G401.6 (cell line): ENCODE measurements at regions not wholly inside any gene's neighbourhood (a gene's known extent, or its start where the extent isn't known, plus 50 kb on each side); places are given as distances from the start of the nearest gene placed in this dataset.
"Not testable (repeated sequence)": the region's sequence is repeated elsewhere in the genome, so short reads cannot be mapped to it uniquely, and the experiment has no call there.

Experiments used
- FAIRE-seq: peaks from 2 replicates; lab custom pipeline; 2012; peaks lifted over from hg19 to GRCh38; lab: Jason Lieb, UNC

DNA sequence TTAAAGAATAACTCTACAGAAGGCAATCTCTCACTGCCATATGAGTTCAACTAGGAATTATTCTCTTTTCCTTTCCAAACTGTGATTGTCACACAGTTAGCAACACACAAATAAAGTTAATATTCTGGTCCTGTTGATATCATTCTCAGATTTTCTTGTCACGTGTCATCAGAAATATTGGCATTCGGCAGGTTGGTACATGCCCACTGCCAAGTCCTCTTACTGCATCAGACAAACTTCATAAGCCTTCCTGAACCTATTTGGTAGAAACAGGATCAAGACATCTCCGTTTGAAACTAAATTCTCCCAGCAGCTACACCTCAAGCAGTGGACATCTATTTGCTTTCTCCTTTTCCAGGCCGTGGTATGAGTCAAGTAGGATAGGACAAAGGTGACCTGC lies 177.9 kb upstream of the SOX2 start:
- no peak for FAIRE-seq

DNA sequence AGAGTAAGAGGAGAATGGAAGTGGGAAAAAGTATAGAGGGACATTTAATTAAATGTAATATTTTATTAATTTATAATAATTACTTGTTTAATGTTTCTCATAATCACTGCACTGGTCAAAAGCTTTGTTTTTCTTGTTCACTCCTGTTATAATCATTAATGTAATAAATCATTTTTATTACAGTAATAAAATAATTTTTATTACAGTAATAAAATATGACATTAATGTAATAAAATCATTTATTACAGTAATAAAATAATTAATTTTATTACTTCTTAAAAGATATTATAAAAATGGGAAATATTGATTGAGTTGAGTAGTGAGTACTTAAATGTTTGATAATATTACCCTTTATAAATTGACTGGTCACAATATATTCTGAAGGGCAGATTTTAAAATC lies 181.1 kb upstream of the SOX2 start:
- FAIRE-seq: peak; percentile 87

DNA sequence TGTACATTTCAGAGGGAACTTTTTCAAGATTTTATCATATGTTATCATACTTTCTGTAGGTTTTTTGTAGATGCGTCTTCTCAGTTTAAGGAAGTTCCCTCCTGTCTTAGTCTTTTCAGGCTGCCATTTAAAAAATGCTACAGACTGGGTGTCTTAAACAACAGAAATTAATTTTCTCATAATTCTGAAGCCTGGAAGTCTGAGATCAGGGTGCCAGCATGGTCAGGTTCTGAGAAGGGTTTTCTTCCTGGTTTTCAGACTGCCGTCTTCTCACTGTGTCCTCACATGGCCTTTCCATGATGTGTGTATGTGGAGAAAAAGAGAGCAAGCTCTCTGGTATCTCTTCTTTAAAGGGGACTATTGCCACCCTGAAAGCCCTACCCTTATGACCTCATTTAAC lies 189.9 kb upstream of the SOX2 start:
- no peak for FAIRE-seq

DNA sequence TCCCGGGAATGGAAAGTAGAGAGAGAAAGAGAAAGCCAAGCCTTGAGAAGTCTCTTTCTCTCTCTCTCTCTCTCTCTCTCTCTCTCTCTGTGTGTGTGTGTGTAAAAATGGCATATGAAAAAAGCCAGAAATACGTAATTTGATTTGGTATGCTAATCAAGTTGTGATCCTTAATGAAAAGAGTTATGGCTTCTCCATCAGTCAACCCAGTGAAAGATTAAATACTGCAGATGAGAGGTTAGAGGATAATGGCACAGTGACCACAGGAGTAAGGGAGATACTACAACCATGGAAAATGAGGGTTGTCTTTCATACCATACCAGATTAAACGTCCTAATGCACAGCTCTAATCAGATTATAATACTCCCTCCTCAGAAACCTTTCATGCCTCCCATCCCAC lies 193.5 kb upstream of the SOX2 start:
- no peak for FAIRE-seq

DNA sequence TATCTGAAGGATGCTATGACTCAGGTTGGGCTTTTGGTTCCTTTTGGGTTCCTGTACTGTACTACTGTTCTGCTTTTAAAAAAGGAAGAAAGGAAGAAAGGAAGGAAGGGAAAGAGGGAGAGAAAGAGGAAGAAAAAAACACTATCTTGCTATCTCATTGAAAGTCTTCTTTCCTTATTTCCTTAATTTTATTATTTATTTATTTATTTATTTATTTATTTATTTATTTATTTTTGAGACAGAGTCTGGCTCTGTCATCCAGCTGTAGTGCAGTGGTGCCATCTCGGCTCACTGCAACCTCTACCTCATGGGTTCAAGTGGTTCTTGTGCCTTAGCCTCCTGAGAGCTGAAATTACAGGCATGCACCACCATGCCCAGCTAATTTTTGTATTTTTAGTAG lies 198.9 kb upstream of the SOX2 start:
- no peak for FAIRE-seq

DNA sequence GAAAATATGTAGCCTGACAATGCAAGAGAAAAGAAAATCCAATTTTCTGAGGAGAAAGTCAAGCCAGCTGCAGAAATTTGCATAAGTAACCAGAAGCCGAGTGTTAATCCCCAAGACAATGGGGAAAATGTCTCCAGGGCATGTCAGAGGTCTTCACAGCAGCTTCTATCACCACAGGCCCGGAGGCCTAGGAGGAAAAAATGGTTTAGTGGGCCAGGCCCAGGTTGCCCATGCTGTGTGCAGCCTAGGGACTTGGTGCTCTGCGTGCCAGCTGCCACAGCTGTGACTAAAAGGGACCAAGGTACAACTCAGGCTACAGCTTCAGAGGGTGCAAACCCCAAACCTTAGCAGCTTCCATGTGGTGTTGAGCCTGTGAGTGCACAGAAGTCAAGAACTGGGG lies 201.2 kb upstream of the SOX2 start:
- FAIRE-seq: no peak

DNA sequence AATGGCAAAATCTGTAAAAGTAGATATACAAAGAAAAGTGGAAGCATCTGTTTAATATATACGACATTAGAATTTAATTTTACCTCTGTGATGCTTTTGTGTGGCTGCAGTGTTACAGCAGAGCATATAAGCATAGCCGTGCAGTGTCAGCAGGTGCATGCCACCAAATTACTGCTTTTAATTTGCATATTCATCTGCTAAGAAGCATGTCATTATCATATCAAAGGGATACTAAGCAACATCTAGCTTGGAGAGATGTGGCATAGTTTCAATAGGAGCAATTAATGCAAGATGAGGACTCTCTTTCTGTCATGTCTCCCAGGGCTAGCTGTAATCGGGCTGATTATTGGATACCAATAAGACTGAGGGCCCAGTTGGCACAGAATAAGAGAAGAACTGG lies 214.4 kb upstream of the SOX2 start:
- FAIRE-seq: no peak

DNA sequence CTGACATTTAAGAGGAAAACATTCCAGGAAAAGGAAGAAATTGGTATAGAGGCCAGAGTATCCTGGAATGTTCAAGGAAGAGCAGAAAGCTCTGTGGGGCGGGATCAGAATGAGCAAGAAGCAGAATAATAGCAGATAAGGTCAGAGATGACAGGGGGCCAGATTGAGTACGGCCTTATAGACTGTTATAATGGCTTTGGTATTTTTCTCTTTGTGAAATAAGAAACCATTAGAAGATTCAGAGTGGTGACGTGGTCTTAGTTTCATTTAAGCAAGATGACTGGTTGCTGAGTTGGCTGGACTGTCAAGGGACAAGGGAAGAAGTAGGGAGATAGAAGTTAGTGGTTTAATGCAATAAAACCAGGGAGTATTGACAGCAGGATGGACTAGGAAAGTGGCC lies 218.3 kb upstream of the SOX2 start:
- FAIRE-seq: no peak

DNA sequence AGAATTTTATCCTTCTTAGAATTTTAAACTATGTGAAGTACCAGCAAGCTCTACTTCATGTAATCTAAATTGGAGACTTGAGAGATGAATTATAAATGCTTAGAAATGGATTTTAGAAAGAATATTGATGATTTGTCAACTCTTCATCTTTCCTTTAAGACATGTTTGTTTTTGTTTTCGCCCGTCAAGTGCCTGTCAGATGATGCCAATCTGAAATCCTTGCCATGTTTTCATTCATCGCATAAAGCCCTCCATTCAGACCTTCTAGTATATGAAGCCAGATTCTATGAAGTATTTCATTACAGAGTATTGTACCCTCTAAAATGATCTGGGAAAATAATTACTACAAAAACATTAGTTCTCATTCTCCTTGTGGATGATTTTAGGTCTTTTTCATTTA lies 223.2 kb upstream of the SOX2 start:
- no peak for FAIRE-seq

DNA sequence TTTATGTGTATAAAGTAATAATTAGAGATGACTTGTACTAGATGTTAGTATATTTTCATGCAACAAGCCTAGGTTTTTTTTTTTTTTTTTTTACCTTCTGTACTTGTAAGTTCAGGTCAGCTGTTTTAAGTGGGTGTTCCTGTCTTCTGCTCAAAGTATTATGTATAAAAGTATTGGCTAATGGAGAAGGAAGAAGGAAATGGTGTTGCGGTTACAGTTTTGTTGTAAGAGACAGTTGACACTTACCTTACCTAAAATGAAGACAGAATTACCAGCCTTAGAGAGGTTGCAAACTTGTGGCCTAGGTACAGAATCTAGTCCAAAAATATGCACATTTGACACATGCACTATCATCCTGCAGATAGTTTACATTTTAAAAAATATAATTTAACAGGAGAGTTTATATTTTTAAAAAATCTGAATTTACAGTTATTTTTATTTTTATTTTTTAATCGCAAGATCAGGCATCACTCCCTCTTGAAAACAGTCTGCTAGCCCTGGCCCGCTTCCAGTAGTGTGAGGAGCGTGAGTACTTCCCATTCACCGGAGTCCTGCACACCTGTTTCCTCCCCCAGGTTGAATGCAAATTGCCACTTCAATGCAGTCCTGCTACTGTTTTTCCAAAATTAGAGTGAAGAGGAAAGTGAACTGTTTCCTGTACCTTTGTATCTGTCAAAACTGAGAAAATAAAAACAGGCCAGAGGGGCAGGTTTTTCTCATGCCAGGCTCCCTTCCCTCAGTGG lies 224.3 kb upstream of the SOX2 start:
- FAIRE-seq: no peak

DNA sequence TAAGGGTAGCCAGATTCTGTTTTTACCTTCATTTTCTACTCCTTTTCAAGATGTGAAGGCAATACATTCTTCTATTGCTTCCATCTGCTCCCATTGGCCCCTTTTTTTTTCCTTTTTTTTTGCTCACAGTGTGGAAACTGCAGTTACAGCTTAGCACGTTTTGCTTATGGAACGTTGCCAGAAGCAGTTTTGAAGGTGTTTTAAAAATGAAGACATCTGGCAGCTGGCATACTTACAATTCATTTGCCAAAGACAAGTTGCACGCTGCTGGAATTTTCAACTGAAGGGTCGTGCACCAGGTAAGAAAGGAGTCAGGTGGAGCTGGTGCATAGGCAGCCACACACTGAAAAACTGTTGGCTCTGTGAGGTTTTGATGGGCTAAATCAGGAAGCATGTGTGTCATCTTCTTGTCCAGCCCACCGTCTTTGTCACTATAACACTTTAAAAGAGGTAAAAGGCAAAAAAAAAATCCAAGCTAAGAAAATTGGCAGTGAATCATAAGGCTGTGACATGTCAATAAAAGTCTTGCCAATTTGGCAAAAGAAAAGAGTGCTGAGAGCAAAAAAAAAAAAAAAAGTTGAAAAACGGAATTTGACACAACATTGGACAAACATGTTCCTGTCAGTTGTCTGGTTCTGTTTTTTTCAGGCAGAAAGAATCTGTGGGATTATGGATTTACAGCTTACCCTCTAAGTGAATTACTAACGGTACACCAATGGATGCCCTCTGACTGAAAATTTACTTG lies 225.4 kb upstream of the SOX2 start:
- no peak for FAIRE-seq

DNA sequence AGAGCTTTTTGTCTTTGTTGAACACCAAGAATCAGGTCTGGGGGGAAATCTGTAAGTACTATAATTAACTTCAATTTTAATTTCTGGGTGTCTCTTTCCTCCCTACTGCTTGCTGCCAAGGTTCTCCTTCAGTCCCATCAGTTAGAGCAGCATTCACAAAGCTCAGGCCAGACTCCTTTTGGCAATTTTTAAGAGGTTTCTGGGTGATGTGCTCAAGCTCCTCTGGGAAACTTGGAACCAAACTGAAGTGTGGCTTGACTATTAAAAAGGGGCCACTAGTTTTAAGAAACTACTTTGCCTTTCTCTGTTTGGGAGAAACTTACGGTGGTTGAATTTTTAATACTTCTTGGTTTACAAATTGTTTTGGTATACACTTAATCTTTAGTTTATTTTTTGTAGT lies 227.7 kb upstream of the SOX2 start:
- FAIRE-seq: no peak

DNA sequence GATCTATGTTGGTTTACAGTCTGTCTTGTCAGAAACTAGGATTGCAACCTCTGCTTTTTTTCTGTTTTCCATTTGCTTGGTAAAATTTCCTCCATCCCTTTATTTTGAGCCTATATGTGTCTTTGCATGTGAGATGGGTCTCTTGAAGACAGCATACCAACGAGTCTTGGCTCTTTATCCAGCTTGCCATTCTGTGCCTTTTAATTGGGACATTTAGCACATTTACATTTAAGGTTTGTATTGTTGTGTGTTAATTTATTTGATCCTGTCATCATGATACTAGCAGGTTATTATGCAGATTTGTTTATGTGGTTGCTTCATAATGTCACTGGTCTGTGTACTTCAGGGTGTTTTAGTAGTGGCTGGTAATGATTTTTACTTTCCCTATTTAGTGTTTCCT lies 236.6 kb upstream of the SOX2 start:
- not testable (repeated sequence) for FAIRE-seq

DNA sequence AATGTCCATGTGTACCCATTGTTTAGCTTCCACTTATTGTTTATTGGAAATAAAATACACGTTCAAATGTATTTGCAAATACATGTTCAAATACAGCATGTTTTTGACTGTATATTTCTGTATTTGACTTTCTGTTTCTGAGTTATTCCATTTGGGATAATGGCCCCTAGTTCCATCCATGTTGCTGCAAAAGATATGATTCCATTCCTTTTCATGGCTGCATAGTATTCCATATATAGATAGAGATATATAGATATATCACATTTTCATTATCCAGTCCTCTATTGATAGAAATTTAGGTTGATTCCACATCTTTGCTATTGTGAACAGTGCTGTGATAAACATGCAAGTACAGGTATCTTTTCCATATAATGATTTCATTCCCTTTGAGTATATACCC lies 241.4 kb upstream of the SOX2 start:
- no peak for FAIRE-seq

DNA sequence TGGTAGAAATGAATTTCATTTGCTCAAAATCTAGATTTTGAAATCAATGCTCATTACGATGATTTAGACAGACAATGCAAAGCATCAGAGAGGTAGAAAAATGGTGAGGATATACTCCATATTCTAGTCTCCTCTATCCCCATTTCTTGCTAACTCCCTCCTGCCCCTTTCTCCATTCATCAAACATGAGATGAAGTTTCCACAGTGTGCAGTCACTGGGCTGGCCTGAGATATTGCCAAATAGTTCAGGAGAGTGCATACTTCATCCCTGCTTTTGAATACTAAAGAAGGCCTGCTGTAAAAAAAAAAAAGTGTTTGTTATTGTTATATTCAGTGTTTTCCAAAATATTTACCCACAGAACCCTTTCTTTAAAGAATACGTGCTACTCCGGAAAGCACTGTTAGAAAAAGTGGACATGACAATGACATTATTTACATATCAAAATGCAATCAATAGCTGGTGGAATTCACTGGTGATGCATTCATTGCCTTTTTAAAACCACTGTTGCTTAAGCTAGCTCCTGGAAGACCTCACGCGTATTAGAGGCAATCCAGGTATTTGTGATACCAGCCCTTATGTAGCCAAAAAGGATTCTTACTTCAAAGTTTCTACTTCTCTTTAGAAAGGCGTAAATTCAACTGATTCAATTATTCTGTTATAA lies 247.6 kb upstream of the SOX2 start:
- FAIRE-seq: no peak

DNA sequence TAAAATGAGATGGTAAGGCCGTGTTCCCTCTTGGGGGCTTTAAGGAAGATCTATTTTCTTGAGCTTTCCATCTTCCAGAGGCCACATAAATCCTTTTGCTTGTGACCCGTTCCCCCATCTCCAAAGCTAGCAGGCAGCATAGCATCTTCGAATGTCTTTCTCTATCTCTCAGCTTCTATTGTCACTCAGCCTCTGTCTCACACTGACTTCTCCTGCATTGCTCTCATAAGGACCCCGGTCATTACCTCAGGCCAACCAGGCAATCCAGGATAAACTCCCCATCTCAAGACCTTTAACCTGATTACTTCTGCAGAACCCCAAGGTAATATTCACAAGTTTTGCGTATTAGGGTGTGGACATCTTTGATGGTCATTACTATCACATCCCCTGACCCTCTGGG lies 250.3 kb upstream of the SOX2 start:
- no peak for FAIRE-seq

DNA sequence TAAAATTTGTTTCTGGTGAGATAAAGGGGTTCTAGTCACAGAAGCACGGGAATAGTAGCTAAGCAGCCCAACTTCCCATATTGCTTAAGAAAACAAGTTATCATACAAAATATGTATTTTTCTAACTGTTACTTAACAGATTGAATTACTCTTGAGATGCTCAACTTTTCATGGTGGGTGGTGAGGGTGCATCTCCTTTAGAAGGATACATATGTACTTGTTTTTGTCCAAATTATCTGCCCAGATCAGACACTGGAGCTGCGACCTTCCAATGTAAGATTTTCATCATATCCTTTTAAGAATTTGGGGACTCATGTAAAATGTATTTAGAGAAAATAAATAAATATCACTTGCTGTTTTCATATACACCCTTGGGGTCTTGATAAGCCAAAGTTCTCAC lies 252.2 kb upstream of the SOX2 start:
- no peak for FAIRE-seq

DNA sequence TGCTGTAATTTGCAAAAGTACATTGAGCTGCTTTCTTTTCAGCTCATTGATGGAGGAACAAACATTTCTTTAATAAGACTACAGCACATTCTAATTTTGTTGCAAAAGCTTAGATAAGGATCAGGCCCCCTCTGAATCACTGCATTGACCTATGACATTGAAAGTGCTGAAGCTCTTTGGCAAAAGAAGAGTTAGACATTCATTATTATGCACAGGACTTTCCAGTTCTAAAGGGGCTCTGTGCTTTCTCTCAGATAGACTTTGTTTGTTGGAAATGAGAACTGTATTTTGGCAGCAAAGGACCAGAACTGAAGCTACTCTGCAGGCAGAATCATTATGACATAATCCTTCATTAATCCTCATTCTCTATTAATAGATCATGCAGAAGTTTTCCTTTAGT lies 252.9 kb upstream of the SOX2 start:
- no peak for FAIRE-seq

DNA sequence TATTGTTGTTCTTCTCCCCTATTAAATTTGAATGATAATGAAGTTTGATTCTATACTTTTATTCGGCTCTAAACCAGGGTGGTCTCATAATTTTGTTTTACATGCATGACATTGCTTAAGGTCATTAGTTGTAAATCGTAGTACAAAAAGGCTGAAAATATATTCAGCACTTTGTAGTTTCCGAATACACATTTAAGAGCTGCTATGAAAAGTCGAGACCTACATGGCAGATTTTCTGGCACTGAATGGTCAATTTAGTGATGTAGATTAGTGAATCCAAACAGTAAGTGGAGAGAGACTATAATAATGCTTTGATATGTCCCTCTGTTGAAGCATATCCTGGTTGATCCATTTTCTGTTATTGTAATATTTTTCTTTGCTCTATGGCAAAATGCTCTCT lies 254.0 kb upstream of the SOX2 start:
- FAIRE-seq: no peak

DNA sequence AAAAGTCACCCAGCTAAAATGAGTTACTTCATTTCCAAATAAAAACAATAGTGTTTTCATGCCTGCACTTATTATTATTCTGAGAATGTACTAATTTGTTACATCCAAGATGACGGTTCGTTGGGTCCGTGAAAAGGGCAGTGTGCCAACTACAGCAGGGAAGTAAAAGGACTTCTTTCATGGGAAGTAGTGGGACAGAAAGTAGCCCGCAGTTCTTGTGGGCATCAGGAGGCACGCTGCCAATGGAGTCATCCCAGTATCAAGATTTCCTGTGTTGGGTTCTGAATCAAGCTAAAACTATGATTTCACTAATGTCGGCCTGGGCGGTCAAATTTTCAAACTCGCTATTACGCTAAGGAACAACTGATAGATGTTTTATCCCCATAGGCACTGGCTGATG lies 254.5 kb upstream of the SOX2 start:
- no peak for FAIRE-seq

DNA sequence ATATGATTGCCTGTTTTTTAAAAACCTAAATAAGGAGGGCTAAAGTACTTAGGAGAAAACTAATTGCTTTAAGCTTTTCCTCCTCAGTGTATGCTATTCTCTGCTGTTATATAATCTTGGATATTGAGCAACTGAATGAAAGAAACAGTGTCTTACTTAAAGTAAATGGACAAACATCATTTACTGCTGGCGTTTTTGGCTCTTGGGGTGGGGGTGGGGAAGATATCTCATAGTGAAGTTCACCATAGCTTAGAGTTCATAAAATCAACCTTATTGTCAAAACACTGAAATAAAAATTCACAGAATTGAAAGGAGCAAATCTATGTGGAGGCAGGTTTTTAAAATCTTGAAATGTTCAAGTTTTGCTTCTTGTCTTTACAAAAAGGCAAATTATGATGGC lies 256.4 kb upstream of the SOX2 start:
- FAIRE-seq: no peak

DNA sequence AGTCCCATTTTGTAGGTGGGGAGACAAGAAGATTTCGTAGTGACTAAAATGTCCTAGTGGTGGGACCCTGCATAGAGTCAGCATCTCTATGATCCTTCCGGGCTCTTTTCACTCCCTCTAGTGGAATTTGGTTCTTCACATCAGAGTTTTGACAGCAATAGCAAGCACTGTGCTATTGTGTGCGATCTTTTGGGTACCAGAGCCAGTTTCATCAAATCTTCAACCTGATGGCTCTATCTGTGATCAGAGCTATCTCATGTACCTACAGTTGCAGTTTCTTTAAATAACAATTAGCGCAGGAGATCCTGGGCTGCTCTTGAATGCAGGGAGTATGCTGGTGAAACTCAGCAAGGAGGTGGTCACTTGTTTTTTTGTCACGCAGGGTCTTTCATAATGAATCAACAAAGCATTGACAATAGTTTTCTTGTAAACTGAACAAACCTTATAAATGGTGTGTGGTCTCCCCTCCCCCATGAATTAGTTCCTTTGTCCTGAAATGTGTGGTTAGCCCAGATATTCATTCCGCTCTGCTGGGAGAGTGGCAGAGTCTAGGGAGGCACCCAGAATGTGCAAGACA lies 257.2 kb upstream of the SOX2 start:
- no peak for FAIRE-seq

DNA sequence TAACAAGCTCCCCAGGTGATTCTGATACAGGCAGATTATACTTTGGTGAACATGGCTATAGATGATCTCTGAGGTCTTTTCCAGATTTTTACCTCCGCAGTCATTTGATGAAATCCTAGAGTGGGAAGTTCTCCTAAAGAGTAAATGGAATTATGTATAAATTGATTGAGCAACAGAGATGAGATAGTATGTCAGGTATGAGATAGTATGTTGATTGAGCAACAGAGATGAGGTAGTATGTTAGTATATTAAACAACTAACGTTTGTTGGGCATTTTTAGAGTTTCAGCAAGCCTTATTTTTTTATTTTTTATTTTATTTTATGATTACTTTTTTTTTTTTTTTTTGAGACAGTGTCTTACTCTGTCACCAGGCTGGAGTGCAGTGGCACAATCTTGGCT lies 265.0 kb upstream of the SOX2 start:
- FAIRE-seq: no peak
